AG04450 (cell line): ENCODE measurements at regions not wholly inside any gene's neighbourhood (a gene's known extent, or its start where the extent isn't known, plus 50 kb on each side); places are given as distances from the start of the nearest gene placed in this dataset.

ENCODE experiments used
- CTCF ChIA-PET: fragments of 300-600, 350-600 bp; formaldehyde crosslinking; extraction: SDS; loops from one replicate; lab custom pipeline; 2022; ENCODE audit warnings: antibody characterized with exemption, inconsistent platforms; lab: Charles Lee
- POLR2A ChIA-PET: fragments of 350-600 bp; formaldehyde crosslinking; extraction: SDS; loops from one replicate; lab custom pipeline; 2021; ENCODE audit warnings: antibody characterized with exemption, inconsistent platforms; lab: Yijun Ruan, JAX
- DNase-seq: peaks from one replicate; pipeline ENCODE4 v3.0.0-alpha.2; 2011; ENCODE audit warnings: low read depth, low spot score
- H3K27ac ChIP-seq: one replicate; pipeline ENCODE4 v1.5.1; 2012; ENCODE audit warnings: low read depth, low read length, control low read depth
- H3K27me3 ChIP-seq: one replicate; pipeline ENCODE4 v1.6.0; 2012; ENCODE audit warnings: low read length; ENCODE audit not compliant: control insufficient read depth, insufficient read depth
- H3K4me3 ChIP-seq: 2 replicates; pipeline ENCODE4 v1.5.1; 2011; ENCODE audit warnings: mild to moderate bottlenecking, low read depth, low read length, control low read depth
- H3K9me3 ChIP-seq: 2 replicates; pipeline ENCODE4 v1.5.1; 2012; ENCODE audit warnings: low read length; ENCODE audit not compliant: control insufficient read depth, insufficient read depth
- CTCF ChIP-seq: IDR thresholded peaks from 2 replicates; pipeline ENCODE4 v1.5.1; 2011; ENCODE audit warnings: low read depth, low read length, control low read depth, inconsistent platforms

- no peak for DNase-seq
- peaks cover 2% of the 10 kb centered on the region; the same call in 1 of the 2 replicates for H3K9me3 ChIP-seq
- H3K4me3 ChIP-seq: no peak overlapping the region
- CTCF ChIA-PET: no interaction called here
- POLR2A ChIA-PET: no interaction called here
- no peak for TF ChIP-seq CTCF
- no peak overlapping the region for H3K27ac ChIP-seq
- H3K27me3 ChIP-seq: no peaks in the 10 kb centered on the region
These were observed 64.2 kb upstream of the ATF7IP2 start for GRCh38 chr16:10321407-10322387.

GRCh38 chr16:10322723-10323527 is 62.9 kb upstream of the ATF7IP2 start:
- H3K27ac ChIP-seq: no peak overlapping the region
- CTCF ChIA-PET: no interaction called here
- no peaks in the 10 kb centered on the region for H3K9me3 ChIP-seq
- no peak overlapping the region for H3K4me3 ChIP-seq
- POLR2A ChIA-PET: no interaction called here
- no peaks in the 10 kb centered on the region for H3K27me3 ChIP-seq
- no peak for DNase-seq
- TF ChIP-seq CTCF: no peak

- DNase-seq: no peak
- ChIA-PET CTCF (interaction anchor here (0.6 kb wide), 1 partner anchor 413 kb away, joined by 4 read pairs; no protein-coding TSS in a partner anchor), POLR2A (no interaction called here)
- Histone ChIP-seq H3K4me3 (no peak overlapping the region), H3K27me3 (no peaks in the 10 kb centered on the region), H3K9me3 (no peaks in the 10 kb centered on the region), H3K27ac (no peak overlapping the region)
- no peak for TF ChIP-seq CTCF
These were observed 62.4 kb upstream of the ATF7IP2 start for GRCh38 chr16:10323528-10323869.

- Histone ChIP-seq H3K27me3 (no peaks in the 10 kb centered on the region), H3K27ac (no peak overlapping the region), H3K4me3 (no peak overlapping the region), H3K9me3 (no peaks in the 10 kb centered on the region)
- TF ChIP-seq CTCF: no peak
- CTCF ChIA-PET: interaction anchor here (0.6 kb wide), 1 partner anchor 412 kb away, joined by 4 read pairs; no protein-coding TSS in a partner anchor
- POLR2A ChIA-PET: no interaction called here
- DNase-seq: no peak
These were observed 61.7 kb upstream of the ATF7IP2 start for GRCh38 chr16:10324210-10324609.
